Kidney (tissue), 13 donors: ENCODE measurements at regions not wholly inside any gene's neighbourhood (a gene's known extent, or its start where the extent isn't known, plus 50 kb on each side); places are given as distances from the start of the nearest gene placed in this dataset.

ENCODE experiments used
- DNase-seq, 5 donors: peaks; one replicate each; pipeline ENCODE4 v3.0.0-alpha.2; 2013 to 2020
- FAIRE-seq: peaks from 2 replicates; lab custom pipeline; 2012; peaks lifted over from hg19 to GRCh38; lab: Jason Lieb, UNC
- H3K27ac ChIP-seq, 2 donors: one replicate each; pipeline ENCODE4 v1.7.0; 2013; ENCODE audit warnings: low read depth in 2 of 2, low read length in 2 of 2, inconsistent platforms in 1 of 2
- H3K27me3 ChIP-seq: one replicate; pipeline ENCODE4 v1.7.1; 2013; ENCODE audit warnings: low read length, inconsistent platforms; ENCODE audit not compliant: control insufficient read depth, insufficient read depth
- H3K36me3 ChIP-seq, 3 donors: one replicate each; pipeline versions ENCODE4 v1.7.0 to v1.7.1; 2013; ENCODE audit warnings: low read length in 3 of 3, control low read depth in 1 of 3, inconsistent platforms in 1 of 3; ENCODE audit not compliant: insufficient read depth in 3 of 3, control insufficient read depth in 2 of 3
- H3K4me1 ChIP-seq, 3 donors: one replicate each; pipeline versions ENCODE4 v1.7.0 to v1.7.1; 2013; ENCODE audit warnings: low read length in 3 of 3, inconsistent platforms in 1 of 3, low read depth in 1 of 3; ENCODE audit not compliant: control insufficient read depth in 2 of 3, insufficient read depth in 2 of 3
- H3K4me3 ChIP-seq, 3 donors: one replicate each; pipeline versions ENCODE4 v1.7.0 to v1.8.1; 2013; ENCODE audit warnings: low read length in 3 of 3, control low read depth in 1 of 3, inconsistent platforms in 1 of 3
- H3K9ac ChIP-seq, 3 donors: one replicate each; pipeline versions ENCODE4 v1.7.0 to v1.7.1; 2013; ENCODE audit warnings: low read length in 3 of 3, control low read depth in 1 of 3, inconsistent platforms in 1 of 3
- H3K9me3 ChIP-seq, 3 donors: one replicate each; pipeline versions ENCODE4 v1.7.0 to v1.7.1; 2013; ENCODE audit warnings: low read length in 3 of 3, control low read depth in 1 of 3, inconsistent platforms in 1 of 3; ENCODE audit not compliant: control insufficient read depth in 2 of 3, insufficient read depth in 1 of 3
- CTCF ChIP-seq: IDR thresholded peaks from 3 replicates; pipeline ENCODE4 v1.5.1; 2012; ENCODE audit warnings: mild to moderate bottlenecking, moderate library complexity, borderline replicate concordance; ENCODE audit not compliant: insufficient read depth; ENCODE audit errors: extremely low read depth
- intact Hi-C: fragments of 100-400 bp; cut with DNase I; formaldehyde crosslinking; loops from one replicate; pipeline ENCODE4 v1.11.1; 2022
- donor health status: control.
- donor health status: control.
- donor health status: control.
- donor health status: control.
- donor health status: control.
- donor health status: DM: yes; HTN: yes; CAD: no.
- donor health status: Normal renal cell carcinoma (clear cell type).

GRCh38 chr14:46279776-46280175, 371.8 kb downstream of the RPL10L start:
- no peaks in the 10 kb centered on the region for H3K27me3 ChIP-seq
- H3K36me3 ChIP-seq = no peaks in the 10 kb centered on the region
- no peak for TF ChIP-seq CTCF
- no peak overlapping the region for H3K27ac ChIP-seq
- DNase-seq (no peak), FAIRE-seq (no peak)
- no peaks in the 10 kb centered on the region for H3K9me3 ChIP-seq
- no peak overlapping the region for H3K4me3 ChIP-seq
- H3K4me1 ChIP-seq = no peaks in the 10 kb centered on the region
- intact Hi-C loops = no loop called here
- H3K9ac ChIP-seq = no peak overlapping the region

- Histone ChIP-seq H3K27me3 (no peaks in the 10 kb centered on the region), H3K9ac (no peak overlapping the region), H3K9me3 (no peaks in the 10 kb centered on the region), H3K4me1 (no peaks in the 10 kb centered on the region), H3K27ac (no peak overlapping the region), H3K4me3 (no peak overlapping the region), H3K36me3 (no peaks in the 10 kb centered on the region)
- FAIRE-seq (no peak), DNase-seq (no peak)
- TF ChIP-seq CTCF = no peak
- intact Hi-C loops = no loop called here
Observed at GRCh38 chr14:46279327-46279726, 372.3 kb downstream of the RPL10L start.

- H3K36me3 ChIP-seq = no peaks in the 10 kb centered on the region
- H3K27me3 ChIP-seq = no peaks in the 10 kb centered on the region
- TF ChIP-seq CTCF = no peak
- H3K9me3 ChIP-seq = no peaks in the 10 kb centered on the region
- intact Hi-C loops = no loop called here
- H3K4me1 ChIP-seq = no peaks in the 10 kb centered on the region
- no peak overlapping the region for H3K27ac ChIP-seq
- H3K4me3 ChIP-seq = no peak overlapping the region
- peak in 2 of 5 donors; percentile 17 to 20 for DNase-seq
- FAIRE-seq = no peak
- H3K9ac ChIP-seq = no peak overlapping the region
Observed at GRCh38 chr14:46259536-46259935, 392.0 kb downstream of the RPL10L start.

GRCh38 chr14:46256381-46256780, 395.2 kb downstream of the RPL10L start:
- Histone ChIP-seq H3K27ac (no peak overlapping the region), H3K36me3 (no peaks in the 10 kb centered on the region), H3K27me3 (no peaks in the 10 kb centered on the region), H3K9me3 (no peaks in the 10 kb centered on the region), H3K9ac (no peak overlapping the region), H3K4me1 (no peaks in the 10 kb centered on the region), H3K4me3 (no peak overlapping the region)
- DNase-seq (no peak), FAIRE-seq (no peak)
- intact Hi-C loops = no loop called here
- no peak for TF ChIP-seq CTCF
